Stromal cell of bone marrow (primary cell): ENCODE measurements at regions not wholly inside any gene's neighbourhood (a gene's known extent, or its start where the extent isn't known, plus 50 kb on each side); places are given as distances from the start of the nearest gene placed in this dataset.
A peak's percentile ranks its signal among the peaks of the same experiment; 100 is the strongest.
"Not testable (repeated sequence)": the region's sequence is repeated elsewhere in the genome, so short reads cannot be mapped to it uniquely, and the experiment has no call there.

Experiments
- DNase-seq: peaks from one replicate; pipeline ENCODE4 v3.0.0-alpha.2; 2012; ENCODE audit warnings: low read depth

DNA sequence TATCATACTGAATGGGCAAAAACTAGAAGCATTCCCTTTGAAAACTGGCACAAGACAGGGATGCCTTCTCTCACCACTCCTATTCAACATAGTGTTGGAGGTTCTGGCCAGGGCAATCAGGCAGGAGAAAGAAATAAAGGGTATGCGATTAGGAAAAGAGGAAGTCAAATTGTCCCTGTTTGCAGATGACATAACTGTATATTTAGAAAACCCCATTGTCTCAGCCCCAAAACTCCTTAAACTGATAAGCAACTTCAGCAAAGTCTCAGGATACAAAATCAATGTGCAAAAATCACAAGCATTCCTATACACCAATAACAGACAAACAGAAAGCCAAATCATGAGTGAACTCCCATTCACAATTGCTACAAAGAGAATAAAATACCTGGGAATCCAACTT, 52.5 kb upstream of the CCDC71L start:
- DNase-seq, result not testable (repeated sequence)

DNA sequence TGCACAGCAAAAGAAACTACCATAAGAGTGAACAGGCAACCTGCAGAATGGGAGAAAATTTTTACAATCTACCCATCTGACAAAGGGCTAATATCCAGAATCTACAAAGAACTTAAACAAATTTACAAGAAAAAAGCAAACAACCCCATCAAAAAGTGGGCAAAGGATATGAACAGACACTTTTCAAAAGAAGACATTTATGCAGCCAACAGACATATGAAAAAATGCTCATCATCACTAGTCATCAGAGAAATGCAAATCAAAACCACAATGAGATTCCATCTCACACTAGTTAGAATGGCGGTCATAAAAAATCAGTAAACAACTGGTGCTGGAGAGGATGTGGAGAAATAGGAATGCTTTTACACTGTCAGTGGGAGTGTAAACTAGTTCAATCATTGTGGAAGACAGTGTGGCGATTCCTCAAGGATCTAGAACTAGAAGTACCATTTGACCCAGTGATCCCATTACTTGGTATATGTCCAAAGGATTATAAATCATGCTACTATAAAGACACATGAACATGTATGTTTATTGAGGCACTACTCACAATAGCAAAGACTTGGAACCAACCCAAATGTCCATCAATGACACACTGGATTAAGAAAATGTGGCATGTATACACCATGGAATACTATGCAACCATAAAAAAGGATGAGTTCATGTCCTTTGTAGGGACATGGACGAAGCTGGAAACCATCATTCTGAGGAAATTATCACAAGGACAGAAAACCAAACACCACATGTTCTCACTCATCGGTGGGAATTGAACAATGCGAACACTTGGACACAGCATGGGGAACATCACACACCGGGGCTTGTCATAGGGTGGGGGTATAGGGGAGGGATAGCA, 53.9 kb upstream of the CCDC71L start:
- DNase-seq, result not testable (repeated sequence)

DNA sequence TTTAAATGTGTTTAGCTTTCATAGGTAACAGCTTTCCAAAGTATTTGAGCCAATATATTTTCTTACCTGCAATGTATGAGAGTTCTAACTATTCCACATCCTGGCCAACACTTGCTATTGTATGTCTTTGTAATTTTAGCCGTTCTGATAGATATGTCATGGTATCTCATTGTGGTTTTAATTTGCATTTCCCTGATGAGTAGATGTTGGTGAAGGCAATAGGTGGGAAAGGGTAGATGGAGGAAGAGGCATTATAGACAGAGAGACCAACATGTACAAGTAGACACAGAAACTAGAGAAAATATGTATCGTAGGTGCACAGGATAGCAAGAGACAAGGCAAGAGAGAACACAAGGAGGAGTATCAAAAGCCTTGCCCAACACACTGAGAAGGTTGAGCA, 54.8 kb upstream of the CCDC71L start:
- no peak for DNase-seq

DNA sequence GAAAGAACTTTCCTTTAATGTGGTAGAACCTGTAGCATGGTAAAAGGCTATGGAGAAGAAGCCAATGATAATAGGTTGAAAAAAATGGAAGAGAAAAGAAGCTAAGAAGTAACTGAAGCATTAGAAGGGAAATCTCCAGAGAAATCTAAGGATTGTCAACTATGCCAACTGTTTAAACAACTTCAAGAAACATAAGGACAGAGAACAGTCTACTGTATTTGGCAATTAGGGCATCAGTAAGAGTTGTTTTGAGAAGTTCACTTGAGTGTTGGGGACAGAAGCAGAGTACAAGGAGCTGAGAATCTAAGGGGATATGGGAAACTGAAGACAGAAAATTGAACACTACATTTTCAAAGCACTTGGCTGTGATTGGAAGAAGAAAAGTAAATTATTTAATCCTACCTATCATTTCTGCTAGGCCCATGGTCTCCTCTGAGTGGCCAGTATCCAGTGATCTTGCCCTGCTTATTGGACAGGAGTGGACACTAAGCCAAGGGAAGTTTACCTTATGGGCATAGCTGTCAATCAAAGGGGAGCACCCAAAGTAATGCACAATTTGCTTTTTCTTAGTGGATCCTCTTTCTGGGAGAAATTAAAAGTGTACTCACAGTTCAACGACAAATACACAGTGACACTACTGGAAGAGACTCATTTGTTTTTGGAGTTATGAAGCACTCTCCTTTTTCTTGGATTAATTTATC, 56.4 kb upstream of the CCDC71L start:
- DNase-seq, result no peak

DNA sequence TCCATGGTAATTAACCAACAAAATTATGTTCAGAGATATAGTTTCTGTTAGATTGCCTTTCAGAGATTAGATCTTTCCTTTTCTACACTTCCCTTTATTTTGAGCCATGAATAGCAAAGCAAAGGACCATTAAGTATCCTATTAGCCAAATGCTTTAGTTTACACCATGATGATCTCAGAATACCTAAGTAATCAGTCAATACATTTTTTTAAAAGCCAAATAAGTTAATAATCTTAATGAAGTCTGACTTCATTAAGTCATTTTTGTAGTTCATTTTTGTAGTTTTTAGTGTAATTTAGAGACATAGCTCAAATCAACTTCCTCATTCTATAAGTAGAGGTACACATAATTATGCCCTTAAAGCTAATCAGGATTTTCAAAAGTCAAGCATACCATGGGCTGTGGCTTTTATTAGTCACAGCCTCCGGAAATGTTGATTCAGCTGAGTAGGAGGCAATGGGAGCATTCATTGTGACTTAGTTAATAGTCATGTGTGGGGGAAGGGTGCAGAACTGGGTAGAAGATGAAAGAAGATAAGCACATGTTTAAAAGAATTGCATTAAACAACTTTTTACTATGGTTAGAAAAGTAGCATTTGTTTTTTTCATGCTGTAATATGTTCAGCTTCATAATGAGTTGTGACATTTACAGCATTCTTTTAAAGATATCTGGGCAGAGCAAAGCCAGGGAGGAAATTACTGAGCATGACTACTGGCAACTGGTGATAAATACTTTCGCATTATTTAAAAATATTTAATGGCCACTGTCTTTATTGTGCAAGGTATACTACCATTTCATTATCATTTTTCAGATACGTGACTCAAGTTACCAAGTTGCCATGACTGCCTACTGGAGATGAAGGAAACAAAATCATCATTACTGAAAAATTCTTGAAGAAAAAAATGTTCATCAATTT, 57.3 kb upstream of the CCDC71L start:
- peak; percentile 97 for DNase-seq

DNA sequence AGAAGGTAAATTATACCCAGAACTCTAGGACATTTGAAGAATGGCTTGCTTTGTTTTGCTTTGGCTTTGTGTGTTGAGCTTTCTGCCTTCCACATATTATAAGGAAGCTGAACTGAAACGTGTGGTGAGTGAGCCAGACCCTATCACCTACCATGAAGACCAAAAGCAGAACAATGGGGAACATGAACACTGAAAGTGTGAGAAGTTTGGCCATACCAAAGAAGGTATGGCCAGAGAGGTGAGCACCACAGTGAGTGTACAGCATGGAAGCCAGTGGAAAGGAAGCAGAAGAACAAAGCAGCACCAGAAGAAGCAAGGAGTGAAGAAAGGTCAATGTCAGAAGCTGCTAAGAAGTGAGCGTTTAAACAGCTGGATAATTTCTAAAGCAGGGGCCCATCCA, 59.7 kb upstream of the CCDC71L start:
- DNase-seq, result no peak

DNA sequence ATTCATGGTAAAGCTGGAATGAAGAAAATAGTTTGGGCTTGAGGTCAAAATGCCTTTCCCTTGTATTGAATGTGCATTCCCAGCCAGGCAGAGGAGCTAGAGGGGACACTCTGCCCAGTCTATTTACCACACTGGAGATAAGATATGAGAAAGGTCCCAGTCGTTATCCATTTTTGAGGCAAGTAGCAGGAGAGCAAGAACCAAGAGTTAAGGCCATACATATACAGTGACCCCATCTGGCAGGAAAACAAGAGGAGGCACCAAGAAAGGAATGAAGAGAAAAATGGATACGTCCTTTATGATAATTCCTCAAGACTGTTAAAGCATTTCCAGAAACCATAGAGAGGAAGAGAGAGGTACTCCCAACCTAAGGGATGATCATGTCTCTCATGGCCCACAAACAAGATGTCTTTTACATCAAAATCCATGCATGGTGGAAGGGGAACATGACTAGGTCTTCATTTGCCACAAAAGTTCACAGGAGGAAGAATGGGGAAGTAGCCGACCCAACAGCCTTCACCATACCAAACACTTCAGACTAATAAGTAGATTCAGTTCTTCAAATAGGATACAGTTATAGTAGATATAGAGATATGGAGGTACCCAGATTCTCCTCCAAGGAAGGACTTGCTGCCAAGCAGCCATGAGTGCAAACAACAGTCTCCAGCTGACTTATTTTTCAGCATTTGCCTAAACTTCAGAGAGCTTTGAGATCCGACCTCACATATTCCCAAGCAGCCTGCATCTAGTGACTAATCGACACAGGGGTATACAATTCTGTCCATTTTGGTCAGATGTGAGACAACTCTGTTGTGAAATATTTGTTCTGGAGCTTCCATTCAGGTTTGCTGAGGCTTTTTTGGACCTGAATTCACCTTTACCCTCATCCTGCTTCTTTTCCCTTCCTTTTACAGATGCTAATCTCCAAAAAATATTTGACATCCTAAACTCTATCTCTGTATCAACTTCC, 61.1 kb upstream of the CCDC71L start:
- no peak for DNase-seq

DNA sequence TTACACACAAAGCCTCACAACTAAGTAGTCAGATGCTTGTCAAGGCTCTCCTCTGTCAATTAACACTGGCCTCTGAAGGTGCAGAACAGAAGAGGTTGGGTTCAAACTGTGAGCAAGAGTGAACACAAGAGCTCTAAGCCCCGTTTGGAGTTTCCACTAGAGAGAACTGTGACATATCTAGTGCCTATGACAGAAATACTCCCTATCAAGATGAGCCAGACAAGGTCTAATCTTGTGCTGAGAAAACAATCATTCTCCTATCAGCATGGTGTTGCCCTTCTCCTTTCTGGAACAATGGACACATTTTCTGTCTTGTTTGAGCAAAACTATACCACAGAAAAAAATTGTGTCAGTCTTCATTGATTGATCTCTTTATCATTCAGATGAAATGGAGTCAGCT, 62.4 kb upstream of the CCDC71L start:
- no peak for DNase-seq

DNA sequence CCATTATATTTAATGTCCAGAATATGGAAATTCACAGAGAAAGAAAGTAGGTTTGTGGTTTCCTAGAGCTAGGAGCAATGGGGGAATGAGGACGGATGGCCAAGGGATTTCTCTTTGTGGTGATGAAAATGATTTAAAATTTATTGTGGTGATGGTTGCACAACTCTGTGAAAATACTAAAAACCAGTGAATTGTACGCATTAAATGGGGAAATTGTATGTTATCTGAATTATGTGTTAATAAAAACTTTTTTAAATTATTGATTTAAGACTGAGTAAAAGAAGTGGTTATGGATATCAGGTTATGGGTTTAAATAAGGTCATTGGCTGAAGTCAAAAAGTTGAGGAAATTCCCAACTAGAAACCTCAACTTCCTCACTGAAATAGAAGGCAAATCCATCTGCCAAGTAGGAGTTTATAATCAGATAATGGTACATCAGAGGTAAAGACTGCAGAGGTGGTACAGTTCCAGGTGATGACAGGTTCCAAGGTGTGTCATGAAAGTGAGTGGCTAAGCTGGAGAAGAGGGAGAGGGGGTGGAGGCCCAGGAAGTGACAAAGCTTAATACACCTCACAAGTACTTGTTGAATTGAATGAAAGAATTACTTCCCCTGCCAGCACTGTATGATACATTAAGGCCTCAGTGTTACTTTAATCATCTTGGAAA, 68.9 kb upstream of the CCDC71L start:
- no peak for DNase-seq

DNA sequence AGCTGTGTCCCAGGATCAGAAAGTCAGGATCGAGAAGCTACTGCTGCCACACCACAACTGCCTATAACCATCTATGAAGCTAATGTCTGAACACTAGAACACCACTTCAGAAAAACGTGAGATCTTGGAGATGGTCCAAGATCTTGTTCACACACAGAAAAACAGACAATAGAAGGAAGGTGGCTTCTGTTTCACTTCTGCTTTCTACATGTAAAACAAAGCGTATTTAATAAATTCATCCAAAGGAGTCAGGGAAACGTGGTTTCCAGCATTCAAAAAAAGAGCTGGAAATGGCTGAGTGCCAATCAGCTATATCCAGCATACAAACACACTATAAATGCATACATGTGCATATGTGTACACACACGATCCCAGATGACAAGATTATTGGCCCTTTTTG, 70.2 kb upstream of the CCDC71L start:
- DNase-seq, result no peak

DNA sequence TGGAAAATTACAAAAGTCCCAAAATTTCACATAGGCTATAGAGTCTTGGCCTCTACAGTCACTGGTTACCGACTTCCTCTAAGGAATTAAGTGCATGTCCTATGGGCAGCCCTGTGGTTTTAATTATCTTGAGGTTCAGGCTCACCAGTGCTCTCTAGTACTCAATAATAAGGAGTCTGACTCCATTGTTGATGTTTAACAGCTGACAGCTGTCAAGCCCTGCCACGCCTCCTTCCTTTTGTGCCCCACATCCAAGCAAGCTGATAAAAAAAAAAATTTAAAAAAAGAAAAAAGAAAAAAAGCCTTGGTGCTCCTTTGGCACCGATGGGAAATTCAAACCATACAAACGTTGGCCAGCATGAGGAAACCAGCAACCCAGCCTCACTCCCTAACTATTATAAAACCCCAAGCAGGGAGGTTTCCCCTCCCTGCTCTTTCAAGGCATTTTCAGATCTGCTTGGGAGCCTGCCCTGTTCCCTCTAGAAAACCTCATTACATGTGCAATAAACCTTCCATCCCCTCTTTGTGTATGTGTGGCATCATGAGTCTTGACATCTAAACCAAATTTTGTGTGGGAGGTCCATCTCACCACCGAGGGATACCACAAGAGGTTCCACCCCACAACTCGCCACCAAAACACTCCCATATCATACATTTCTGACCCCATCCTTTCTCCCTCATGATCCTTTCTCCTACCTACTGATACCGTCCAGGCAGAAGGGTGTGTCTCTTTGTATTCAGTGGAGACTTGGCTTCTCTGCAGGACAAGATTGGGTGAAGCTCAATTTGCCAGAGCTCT, 70.9 kb upstream of the CCDC71L start:
- DNase-seq, result no peak

DNA sequence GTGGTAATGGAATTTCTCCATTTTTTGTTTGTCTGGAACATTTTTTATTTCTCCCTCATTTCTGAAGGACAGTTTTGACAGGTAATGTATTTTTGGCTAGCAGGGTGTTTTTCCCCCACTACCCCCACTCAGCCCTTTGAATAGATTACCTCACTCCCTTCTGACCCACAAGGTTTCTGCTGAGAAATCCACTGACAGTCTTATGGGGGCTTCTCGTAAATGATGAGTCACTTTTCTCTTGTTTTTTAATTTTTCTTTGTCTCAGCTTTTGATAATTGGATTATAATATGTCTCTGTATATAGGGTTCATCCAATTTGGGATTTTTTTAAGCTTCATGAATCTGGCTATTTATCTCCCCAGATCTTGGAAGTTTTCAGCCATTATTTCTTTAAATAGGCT, 74.7 kb upstream of the CCDC71L start:
- no peak for DNase-seq

DNA sequence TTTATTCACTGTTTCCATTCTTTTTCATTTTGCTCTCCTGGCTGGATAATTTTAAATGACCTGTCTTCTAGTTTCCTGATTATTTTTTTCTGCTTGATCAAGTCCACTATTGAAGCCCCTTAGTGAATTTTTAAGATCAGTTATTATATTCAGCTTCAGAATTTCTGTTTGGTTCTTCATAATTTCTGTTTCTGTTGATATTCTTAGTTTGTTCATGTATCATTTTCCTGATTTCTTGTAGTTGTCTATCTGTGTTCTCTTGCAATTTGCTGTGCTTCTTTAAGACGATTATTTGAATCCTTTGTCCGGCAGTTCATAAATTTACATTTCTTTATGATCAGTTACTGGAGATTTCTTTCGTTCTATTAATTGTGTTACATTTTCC, 75.2 kb upstream of the CCDC71L start:
- no peak for DNase-seq

DNA sequence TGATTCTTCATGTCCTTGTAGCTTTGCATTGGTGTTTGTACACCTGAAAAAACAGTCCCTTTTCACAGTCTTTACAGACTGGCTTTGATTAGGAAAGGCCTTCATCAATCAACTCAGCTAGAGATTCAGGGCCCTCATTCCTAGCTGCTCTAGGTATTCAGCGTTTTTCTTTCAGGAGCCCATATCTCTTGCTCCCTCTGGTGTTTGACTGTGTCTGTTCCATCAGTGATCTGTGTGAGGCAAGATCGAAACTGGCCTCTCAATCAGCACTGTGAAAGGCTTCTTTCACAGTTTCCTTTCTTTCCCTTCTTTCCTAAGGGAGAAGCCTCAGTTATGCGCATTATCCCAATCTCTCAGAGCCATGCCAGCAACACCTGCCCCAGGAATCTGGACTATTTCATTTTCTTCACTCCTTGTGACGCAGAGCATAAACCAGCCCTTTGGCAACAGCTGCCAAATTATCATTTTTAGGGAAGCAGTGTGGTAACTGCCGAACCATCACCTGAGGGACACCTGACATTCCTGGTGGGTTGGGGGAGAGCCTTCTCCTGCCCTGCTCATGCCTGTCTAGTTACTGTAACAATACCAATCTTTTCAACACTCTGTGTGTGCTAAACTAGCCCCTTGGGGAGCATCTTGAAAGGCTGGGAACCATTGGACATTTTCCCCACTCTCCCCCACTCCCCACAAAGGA, 75.7 kb upstream of the CCDC71L start:
- DNase-seq, result peak; percentile 79

DNA sequence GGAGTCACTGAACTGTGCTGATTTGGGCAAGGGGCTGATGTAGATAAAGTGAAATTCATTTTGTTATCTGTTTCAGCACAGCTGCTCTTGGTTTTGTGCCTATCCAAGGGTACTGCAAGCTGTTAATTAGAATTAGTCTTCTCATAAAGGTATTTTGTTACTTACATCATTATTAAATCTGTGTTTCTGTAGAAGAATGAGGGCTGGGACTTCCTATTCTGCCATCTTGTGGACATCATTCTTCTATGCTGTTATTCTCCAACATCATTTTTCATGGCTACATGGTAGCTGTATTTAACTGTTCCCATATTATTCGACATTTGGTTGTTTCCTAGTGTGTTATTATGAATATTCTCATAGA, 76.2 kb upstream of the CCDC71L start:
- DNase-seq, result peak; percentile 38

DNA sequence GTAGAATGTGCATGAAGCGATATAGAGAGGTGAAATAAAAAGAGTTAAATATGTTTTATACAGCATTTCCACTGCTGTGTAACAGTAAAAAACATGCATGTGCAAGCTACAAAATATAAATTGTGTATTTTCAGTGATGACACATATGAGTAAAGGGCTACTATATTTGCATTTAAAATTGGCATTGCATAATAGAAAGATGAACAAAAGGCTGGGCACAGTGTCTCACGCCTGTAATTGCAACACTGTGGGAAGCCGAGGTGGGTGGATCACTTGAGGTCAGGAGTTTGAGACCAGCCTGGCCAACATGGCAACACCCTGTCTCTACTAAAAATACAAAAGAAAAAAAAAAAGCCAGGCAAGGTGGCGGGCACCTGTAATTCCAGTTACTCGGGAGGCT, 79.8 kb upstream of the CCDC71L start:
- DNase-seq, result no peak

DNA sequence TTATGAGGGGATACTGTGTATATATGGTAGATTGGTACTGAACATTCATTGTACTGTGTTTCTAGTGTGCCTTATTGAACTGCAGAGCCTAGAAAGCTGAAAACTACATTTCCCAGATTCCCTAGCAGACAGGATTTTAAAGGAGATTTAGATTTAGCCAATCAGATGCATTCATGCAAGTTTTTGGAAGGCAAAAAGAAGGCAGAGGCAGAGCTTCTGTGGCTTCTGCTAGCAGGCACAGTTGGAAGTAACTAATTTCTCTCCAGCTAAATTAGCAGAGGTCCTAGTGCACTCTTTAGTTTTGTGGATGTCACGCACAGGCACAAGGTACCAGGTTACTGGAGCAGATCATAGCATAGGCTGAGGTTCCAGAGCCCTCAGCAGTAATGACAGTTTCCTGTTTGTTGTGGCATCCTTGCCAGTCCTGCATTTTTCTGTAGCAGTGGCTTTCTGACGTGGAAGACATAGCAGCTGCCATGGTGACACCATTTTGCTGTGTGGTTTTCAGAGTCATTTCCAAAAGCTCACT, 83.7 kb upstream of the CCDC71L start:
- DNase-seq, result no peak

DNA sequence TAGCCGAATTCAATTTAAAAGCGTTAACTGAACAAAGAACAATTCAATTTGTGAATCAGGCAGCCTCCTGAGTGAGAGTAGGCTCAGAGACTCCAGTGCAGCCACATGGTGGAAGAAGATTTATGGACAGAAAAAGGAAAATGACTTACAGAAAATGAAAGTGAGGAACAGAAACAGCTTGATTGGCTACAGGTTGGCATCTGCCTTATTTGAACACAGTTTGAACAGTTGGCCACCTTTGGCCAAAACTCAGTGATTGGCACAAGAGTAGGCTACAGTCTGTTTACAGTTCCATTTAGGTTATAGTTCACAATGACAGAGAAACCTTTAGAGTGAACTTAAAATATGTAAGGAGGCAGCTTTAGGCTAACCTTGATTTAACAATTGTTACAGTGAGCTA, 86.3 kb upstream of the CCDC71L start:
- not testable (repeated sequence) for DNase-seq

DNA sequence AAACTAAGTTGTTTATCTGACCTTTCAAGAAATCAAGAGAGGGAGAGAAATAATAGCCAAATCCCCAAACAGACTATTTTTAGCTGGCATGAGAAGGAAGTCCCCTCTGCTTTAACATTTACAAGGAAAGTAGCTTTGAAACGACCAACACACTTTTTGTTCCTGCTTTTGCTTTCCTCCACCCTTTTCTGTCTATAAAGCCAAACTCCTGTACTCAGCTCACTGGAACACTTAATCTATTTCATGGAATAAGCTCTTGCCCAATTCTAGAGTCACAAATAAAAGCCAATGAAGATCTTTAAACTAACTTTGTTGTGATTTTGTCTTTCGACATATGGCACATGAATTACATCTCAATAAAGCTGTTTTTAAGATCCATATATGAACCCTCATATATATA, 86.8 kb upstream of the CCDC71L start:
- DNase-seq, result no peak
